ENCODE measurements at regions not wholly inside any gene's neighbourhood (a gene's known extent, or its start where the extent isn't known, plus 50 kb on each side); places are given as distances from the start of the nearest gene placed in this dataset.

- H3K4me3 Mint-ChIP-seq (ENCODE audit: low read depth), result no peak overlapping the region
- H3K27me3 Mint-ChIP-seq, result no peaks in the 10 kb centered on the region
- no peak overlapping the region for H3K27ac Mint-ChIP-seq
- H3K4me1 Mint-ChIP-seq (ENCODE audit: low read depth), result no peaks in the 10 kb centered on the region
- H3K9me3 Mint-ChIP-seq (ENCODE audit: low read depth), result no peaks in the 10 kb centered on the region
- DNase-seq (ENCODE audit: low spot score, unreplicated experiment), result no peak
- no peaks in the 10 kb centered on the region for H3K36me3 Mint-ChIP-seq (ENCODE audit: insufficient read depth)
- no peak for TF ChIP-seq CTCF (IDR thresholded peaks at IDR 0.05; ENCODE audit: unreplicated experiment)
Observed at GRCh38 chr12:67148265-67148664, 120.9 kb upstream of the CAND1 start.

GRCh38 chr12:67151886-67152285 lies 117.3 kb upstream of the CAND1 start:
- no peak for DNase-seq (ENCODE audit: low spot score, unreplicated experiment)
- Mint-ChIP-seq H3K36me3 (ENCODE audit: insufficient read depth) (no peaks in the 10 kb centered on the region), H3K4me1 (ENCODE audit: low read depth) (no peaks in the 10 kb centered on the region), H3K4me3 (ENCODE audit: low read depth) (no peak overlapping the region), H3K27me3 (no peaks in the 10 kb centered on the region), H3K9me3 (ENCODE audit: low read depth) (peaks cover 3% of the 10 kb centered on the region), H3K27ac (no peak overlapping the region)
- no peak for TF ChIP-seq CTCF (IDR thresholded peaks at IDR 0.05; ENCODE audit: unreplicated experiment)

GRCh38 chr12:67152451-67152850 lies 116.7 kb upstream of the CAND1 start:
- H3K4me1 Mint-ChIP-seq (ENCODE audit: low read depth), result no peaks in the 10 kb centered on the region
- H3K27ac Mint-ChIP-seq, result no peak overlapping the region
- peaks cover 3% of the 10 kb centered on the region for H3K9me3 Mint-ChIP-seq (ENCODE audit: low read depth)
- TF ChIP-seq CTCF (IDR thresholded peaks at IDR 0.05; ENCODE audit: unreplicated experiment), result no peak
- no peak overlapping the region for H3K4me3 Mint-ChIP-seq (ENCODE audit: low read depth)
- DNase-seq (ENCODE audit: low spot score, unreplicated experiment), result no peak
- no peaks in the 10 kb centered on the region for H3K36me3 Mint-ChIP-seq (ENCODE audit: insufficient read depth)
- H3K27me3 Mint-ChIP-seq, result no peaks in the 10 kb centered on the region

- H3K9me3 Mint-ChIP-seq (ENCODE audit: low read depth), result peaks cover 3% of the 10 kb centered on the region
- H3K27ac Mint-ChIP-seq, result no peak overlapping the region
- TF ChIP-seq CTCF (IDR thresholded peaks at IDR 0.05; ENCODE audit: unreplicated experiment), result no peak
- H3K36me3 Mint-ChIP-seq (ENCODE audit: insufficient read depth), result no peaks in the 10 kb centered on the region
- H3K27me3 Mint-ChIP-seq, result no peaks in the 10 kb centered on the region
- H3K4me1 Mint-ChIP-seq (ENCODE audit: low read depth), result no peaks in the 10 kb centered on the region
- H3K4me3 Mint-ChIP-seq (ENCODE audit: low read depth), result no peak overlapping the region
- no peak for DNase-seq (ENCODE audit: low spot score, unreplicated experiment)
Observed at GRCh38 chr12:67154901-67155300, 114.3 kb upstream of the CAND1 start.

GRCh38 chr12:67155863-67156262 lies 113.3 kb upstream of the CAND1 start:
- no peaks in the 10 kb centered on the region for H3K27me3 Mint-ChIP-seq
- DNase-seq (ENCODE audit: low spot score, unreplicated experiment), result no peak
- H3K27ac Mint-ChIP-seq, result no peak overlapping the region
- no peaks in the 10 kb centered on the region for H3K36me3 Mint-ChIP-seq (ENCODE audit: insufficient read depth)
- H3K4me1 Mint-ChIP-seq (ENCODE audit: low read depth), result no peaks in the 10 kb centered on the region
- peaks cover 3% of the 10 kb centered on the region for H3K9me3 Mint-ChIP-seq (ENCODE audit: low read depth)
- TF ChIP-seq CTCF (IDR thresholded peaks at IDR 0.05; ENCODE audit: unreplicated experiment), result no peak
- no peak overlapping the region for H3K4me3 Mint-ChIP-seq (ENCODE audit: low read depth)
